ENCODE measurements at regions not wholly inside any gene's neighbourhood (a gene's known extent, or its start where the extent isn't known, plus 50 kb on each side); places are given as distances from the start of the nearest gene placed in this dataset.

- H3K4me3 ChIP-seq (ENCODE audit: low read depth in 1 of 2, low read length in 2 of 2) = no peak overlapping the region
- no peaks in the 10 kb centered on the region for H3K36me3 ChIP-seq (ENCODE audit: control insufficient read depth in 1 of 2, insufficient read depth in 2 of 2, low read length in 2 of 2)
- no peak overlapping the region for H3K9ac ChIP-seq (ENCODE audit: low read depth in 1 of 2, low read length in 2 of 2)
- no peaks in the 10 kb centered on the region for H3K27me3 ChIP-seq (ENCODE audit: control insufficient read depth in 1 of 2, insufficient read depth in 2 of 2, low read length in 2 of 2)
- no peak overlapping the region for H3K27ac ChIP-seq (ENCODE audit: low read depth, low read length)
- H3K4me1 ChIP-seq (ENCODE audit: control insufficient read depth in 1 of 2, insufficient read depth in 2 of 2, low read length in 2 of 2) = no peaks in the 10 kb centered on the region
- no peaks in the 10 kb centered on the region for H3K9me3 ChIP-seq (ENCODE audit: control insufficient read depth in 1 of 2, low read length in 2 of 2)
Observed at GRCh38 chr13:80284290-80284689, 56.6 kb downstream of the SPRY2 start.

GRCh38 chr13:80278706-80279105 is 62.2 kb downstream of the SPRY2 start:
- Histone ChIP-seq H3K9ac (ENCODE audit: low read depth in 1 of 2, low read length in 2 of 2) (no peak overlapping the region), H3K4me3 (ENCODE audit: low read depth in 1 of 2, low read length in 2 of 2) (no peak overlapping the region), H3K36me3 (ENCODE audit: control insufficient read depth in 1 of 2, insufficient read depth in 2 of 2, low read length in 2 of 2) (no peaks in the 10 kb centered on the region), H3K4me1 (ENCODE audit: control insufficient read depth in 1 of 2, insufficient read depth in 2 of 2, low read length in 2 of 2) (no peaks in the 10 kb centered on the region), H3K27me3 (ENCODE audit: control insufficient read depth in 1 of 2, insufficient read depth in 2 of 2, low read length in 2 of 2) (no peaks in the 10 kb centered on the region), H3K9me3 (ENCODE audit: control insufficient read depth in 1 of 2, low read length in 2 of 2) (no peaks in the 10 kb centered on the region), H3K27ac (ENCODE audit: low read depth, low read length) (no peak overlapping the region)

- Histone ChIP-seq H3K4me3 (ENCODE audit: low read depth in 1 of 2, low read length in 2 of 2) (no peak overlapping the region), H3K9ac (ENCODE audit: low read depth in 1 of 2, low read length in 2 of 2) (no peak overlapping the region), H3K27me3 (ENCODE audit: control insufficient read depth in 1 of 2, insufficient read depth in 2 of 2, low read length in 2 of 2) (no peaks in the 10 kb centered on the region), H3K4me1 (ENCODE audit: control insufficient read depth in 1 of 2, insufficient read depth in 2 of 2, low read length in 2 of 2) (no peaks in the 10 kb centered on the region), H3K27ac (ENCODE audit: low read depth, low read length) (no peak overlapping the region), H3K36me3 (ENCODE audit: control insufficient read depth in 1 of 2, insufficient read depth in 2 of 2, low read length in 2 of 2) (no peaks in the 10 kb centered on the region), H3K9me3 (ENCODE audit: control insufficient read depth in 1 of 2, low read length in 2 of 2) (no peaks in the 10 kb centered on the region)
Observed at GRCh38 chr13:80276371-80277289, 64.3 kb downstream of the SPRY2 start.

- Histone ChIP-seq H3K4me3 (ENCODE audit: low read depth in 1 of 2, low read length in 2 of 2) (no peak overlapping the region), H3K27me3 (ENCODE audit: control insufficient read depth in 1 of 2, insufficient read depth in 2 of 2, low read length in 2 of 2) (no peaks in the 10 kb centered on the region), H3K27ac (ENCODE audit: low read depth, low read length) (no peak overlapping the region), H3K9me3 (ENCODE audit: control insufficient read depth in 1 of 2, low read length in 2 of 2) (peaks cover 0 to 5% of the 10 kb centered on the region in 2 donors), H3K36me3 (ENCODE audit: control insufficient read depth in 1 of 2, insufficient read depth in 2 of 2, low read length in 2 of 2) (no peaks in the 10 kb centered on the region), H3K9ac (ENCODE audit: low read depth in 1 of 2, low read length in 2 of 2) (no peak overlapping the region), H3K4me1 (ENCODE audit: control insufficient read depth in 1 of 2, insufficient read depth in 2 of 2, low read length in 2 of 2) (no peaks in the 10 kb centered on the region)
Observed at GRCh38 chr13:80274643-80275042, 66.3 kb downstream of the SPRY2 start.

GRCh38 chr13:80273718-80274117 is 67.2 kb downstream of the SPRY2 start:
- Histone ChIP-seq H3K9me3 (ENCODE audit: control insufficient read depth in 1 of 2, low read length in 2 of 2) (peaks cover 0 to 5% of the 10 kb centered on the region in 2 donors), H3K4me1 (ENCODE audit: control insufficient read depth in 1 of 2, insufficient read depth in 2 of 2, low read length in 2 of 2) (no peaks in the 10 kb centered on the region), H3K9ac (ENCODE audit: low read depth in 1 of 2, low read length in 2 of 2) (no peak overlapping the region)

GRCh38 chr13:80265348-80265747 is 75.6 kb downstream of the SPRY2 start:
- H3K27me3 ChIP-seq (ENCODE audit: control insufficient read depth in 1 of 2, insufficient read depth in 2 of 2, low read length in 2 of 2) = no peaks in the 10 kb centered on the region
- no peak overlapping the region for H3K27ac ChIP-seq (ENCODE audit: low read depth, low read length)
- no peak overlapping the region for H3K9ac ChIP-seq (ENCODE audit: low read depth in 1 of 2, low read length in 2 of 2)
- H3K36me3 ChIP-seq (ENCODE audit: control insufficient read depth in 1 of 2, insufficient read depth in 2 of 2, low read length in 2 of 2) = no peaks in the 10 kb centered on the region
- H3K9me3 ChIP-seq (ENCODE audit: control insufficient read depth in 1 of 2, low read length in 2 of 2) = peaks cover 5 to 10% of the 10 kb centered on the region in 2 donors
- no peaks in the 10 kb centered on the region for H3K4me1 ChIP-seq (ENCODE audit: control insufficient read depth in 1 of 2, insufficient read depth in 2 of 2, low read length in 2 of 2)
- H3K4me3 ChIP-seq (ENCODE audit: low read depth in 1 of 2, low read length in 2 of 2) = no peak overlapping the region

More at GRCh38 chr13:80273718-80274117, 67.2 kb downstream of the SPRY2 start:
- Histone ChIP-seq H3K36me3 (ENCODE audit: control insufficient read depth in 1 of 2, insufficient read depth in 2 of 2, low read length in 2 of 2) (no peaks in the 10 kb centered on the region), H3K27me3 (ENCODE audit: control insufficient read depth in 1 of 2, insufficient read depth in 2 of 2, low read length in 2 of 2) (no peaks in the 10 kb centered on the region), H3K4me3 (ENCODE audit: low read depth in 1 of 2, low read length in 2 of 2) (no peak overlapping the region), H3K27ac (ENCODE audit: low read depth, low read length) (no peak overlapping the region)

- no peak overlapping the region for H3K9ac ChIP-seq (ENCODE audit: low read depth in 1 of 2, low read length in 2 of 2)
- H3K27ac ChIP-seq (ENCODE audit: low read depth, low read length) = no peak overlapping the region
- no peak overlapping the region for H3K4me3 ChIP-seq (ENCODE audit: low read depth in 1 of 2, low read length in 2 of 2)
- peaks cover 5 to 10% of the 10 kb centered on the region in 2 donors for H3K9me3 ChIP-seq (ENCODE audit: control insufficient read depth in 1 of 2, low read length in 2 of 2)
- no peaks in the 10 kb centered on the region for H3K27me3 ChIP-seq (ENCODE audit: control insufficient read depth in 1 of 2, insufficient read depth in 2 of 2, low read length in 2 of 2)
- peaks cover 0 to 2% of the 10 kb centered on the region in 2 donors for H3K4me1 ChIP-seq (ENCODE audit: control insufficient read depth in 1 of 2, insufficient read depth in 2 of 2, low read length in 2 of 2)
- no peaks in the 10 kb centered on the region for H3K36me3 ChIP-seq (ENCODE audit: control insufficient read depth in 1 of 2, insufficient read depth in 2 of 2, low read length in 2 of 2)
Observed at GRCh38 chr13:80263745-80264513, 77.0 kb downstream of the SPRY2 start.

GRCh38 chr13:80262051-80262695 is 78.8 kb downstream of the SPRY2 start:
- no peak overlapping the region for H3K9ac ChIP-seq (ENCODE audit: low read depth in 1 of 2, low read length in 2 of 2)
- peaks cover 5 to 10% of the 10 kb centered on the region in 2 donors for H3K9me3 ChIP-seq (ENCODE audit: control insufficient read depth in 1 of 2, low read length in 2 of 2)
- no peak overlapping the region for H3K4me3 ChIP-seq (ENCODE audit: low read depth in 1 of 2, low read length in 2 of 2)
- H3K4me1 ChIP-seq (ENCODE audit: control insufficient read depth in 1 of 2, insufficient read depth in 2 of 2, low read length in 2 of 2) = peaks cover 0 to 5% of the 10 kb centered on the region in 2 donors
- H3K27ac ChIP-seq (ENCODE audit: low read depth, low read length) = no peak overlapping the region
- no peaks in the 10 kb centered on the region for H3K36me3 ChIP-seq (ENCODE audit: control insufficient read depth in 1 of 2, insufficient read depth in 2 of 2, low read length in 2 of 2)
- no peaks in the 10 kb centered on the region for H3K27me3 ChIP-seq (ENCODE audit: control insufficient read depth in 1 of 2, insufficient read depth in 2 of 2, low read length in 2 of 2)

- Histone ChIP-seq H3K9ac (ENCODE audit: low read depth in 1 of 2, low read length in 2 of 2) (no peak overlapping the region), H3K4me3 (ENCODE audit: low read depth in 1 of 2, low read length in 2 of 2) (no peak overlapping the region), H3K9me3 (ENCODE audit: control insufficient read depth in 1 of 2, low read length in 2 of 2) (peaks cover 3 to 7% of the 10 kb centered on the region in 2 donors), H3K27me3 (ENCODE audit: control insufficient read depth in 1 of 2, insufficient read depth in 2 of 2, low read length in 2 of 2) (no peaks in the 10 kb centered on the region), H3K4me1 (ENCODE audit: control insufficient read depth in 1 of 2, insufficient read depth in 2 of 2, low read length in 2 of 2) (peaks cover 0 to 5% of the 10 kb centered on the region in 2 donors), H3K27ac (ENCODE audit: low read depth, low read length) (no peak overlapping the region), H3K36me3 (ENCODE audit: control insufficient read depth in 1 of 2, insufficient read depth in 2 of 2, low read length in 2 of 2) (no peaks in the 10 kb centered on the region)
Observed at GRCh38 chr13:80259159-80259558, 81.8 kb downstream of the SPRY2 start.
